H7 (cell line): ENCODE measurements at regions not wholly inside any gene's neighbourhood (a gene's known extent, or its start where the extent isn't known, plus 50 kb on each side); places are given as distances from the start of the nearest gene placed in this dataset.
"Not testable (repeated sequence)": the region's sequence is repeated elsewhere in the genome, so short reads cannot be mapped to it uniquely, and the experiment has no call there.

ENCODE experiments used
- DNase-seq: peaks from one replicate; pipeline ENCODE4 v3.0.0; 2012
- H3K27me3 ChIP-seq: 2 replicates; pipeline ENCODE4 v1.6.0; 2011; ENCODE audit warnings: mild to moderate bottlenecking, low read length; ENCODE audit not compliant: control insufficient read depth, insufficient read depth
- H3K36me3 ChIP-seq: replicated peaks from 2 replicates; pipeline ENCODE4 v1.5.1; 2011; ENCODE audit warnings: low read length; ENCODE audit not compliant: control insufficient read depth, insufficient read depth
- H3K4me3 ChIP-seq: 2 replicates; pipeline ENCODE4 v1.5.1; 2011; ENCODE audit warnings: low read depth, mild to moderate bottlenecking, control low read depth, low read length, moderate library complexity; ENCODE audit not compliant: insufficient read depth

- no peak for DNase-seq
- Histone ChIP-seq H3K36me3 (no peaks in the 10 kb centered on the region), H3K4me3 (no peak overlapping the region), H3K27me3 (no peaks in the 10 kb centered on the region)
These were observed 362.0 kb downstream of the RFC3 start for GRCh38 chr13:34179927-34180326.

DNA sequence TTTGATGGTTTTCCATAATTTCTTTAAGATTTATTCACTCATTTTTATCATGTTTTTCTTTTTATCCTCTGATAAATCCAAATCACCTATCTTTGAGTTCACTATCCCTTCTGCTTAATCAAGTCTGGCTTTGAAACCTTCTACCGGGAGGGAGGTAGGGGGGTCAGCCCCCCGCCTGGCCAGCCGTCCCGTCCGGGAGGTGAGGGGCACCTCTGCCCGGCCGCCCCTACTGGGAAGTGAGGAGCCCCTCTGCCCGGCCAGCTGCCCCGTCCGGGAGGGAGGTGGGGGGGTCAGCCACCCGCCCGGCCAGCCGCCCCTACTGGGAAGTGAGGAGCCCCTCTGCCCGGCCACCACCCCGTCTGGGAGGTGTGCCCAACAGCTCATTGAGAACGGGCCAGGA is 363.3 kb downstream of the RFC3 start:
- not testable (repeated sequence) for H3K4me3 ChIP-seq

GRCh38 chr13:34189946-34190345 is 372.0 kb downstream of the RFC3 start:
- no peak overlapping the region for H3K4me3 ChIP-seq
- DNase-seq: no peak
- no peaks in the 10 kb centered on the region for H3K36me3 ChIP-seq
- H3K27me3 ChIP-seq: no peaks in the 10 kb centered on the region

More for the DNA sequence above, 363.3 kb downstream of the RFC3 start:
- not testable (repeated sequence) for H3K27me3 ChIP-seq, H3K36me3 ChIP-seq, DNase-seq

DNA sequence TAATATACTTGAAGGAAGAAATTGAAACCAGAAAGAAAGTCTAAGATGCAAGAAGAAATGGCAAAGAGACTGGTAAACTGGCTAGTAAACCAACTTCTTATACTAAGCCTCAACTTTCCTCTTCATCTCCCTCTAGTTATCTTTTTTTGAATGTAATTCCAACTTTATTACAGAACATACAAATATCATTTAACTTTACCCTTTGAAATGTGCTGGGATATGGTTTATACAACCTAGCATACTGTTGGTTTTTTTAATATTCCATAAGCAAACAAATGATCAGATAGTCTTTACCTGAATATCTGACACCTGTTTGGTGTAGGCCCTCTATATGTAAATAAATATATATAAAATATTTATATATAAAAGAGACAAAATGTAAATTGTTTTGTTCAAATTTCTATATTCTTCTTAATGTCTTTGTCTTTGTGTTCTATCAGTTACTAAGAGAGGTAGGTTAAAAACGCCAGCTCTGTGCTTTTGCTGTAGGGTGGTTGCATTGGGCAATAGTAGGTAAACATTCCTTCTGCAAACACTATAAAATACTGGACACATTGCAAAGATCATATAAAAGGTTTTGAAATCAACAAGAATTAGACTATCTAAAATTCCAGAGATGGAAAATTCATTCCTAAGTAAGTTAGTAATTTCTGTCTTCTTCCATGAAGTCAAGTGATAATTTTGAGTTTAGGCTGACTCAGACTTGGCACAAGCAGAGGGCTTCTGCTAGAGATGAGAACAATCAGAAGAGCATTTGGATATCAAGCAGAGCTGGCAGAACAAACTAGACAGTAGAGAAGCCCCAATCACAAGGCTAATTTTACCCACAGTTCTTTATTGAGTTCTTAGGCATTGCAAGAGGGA is 383.3 kb downstream of the RFC3 start:
- no peak for DNase-seq
- Histone ChIP-seq H3K4me3 (no peak overlapping the region), H3K36me3 (no peaks in the 10 kb centered on the region), H3K27me3 (no peaks in the 10 kb centered on the region)

DNA sequence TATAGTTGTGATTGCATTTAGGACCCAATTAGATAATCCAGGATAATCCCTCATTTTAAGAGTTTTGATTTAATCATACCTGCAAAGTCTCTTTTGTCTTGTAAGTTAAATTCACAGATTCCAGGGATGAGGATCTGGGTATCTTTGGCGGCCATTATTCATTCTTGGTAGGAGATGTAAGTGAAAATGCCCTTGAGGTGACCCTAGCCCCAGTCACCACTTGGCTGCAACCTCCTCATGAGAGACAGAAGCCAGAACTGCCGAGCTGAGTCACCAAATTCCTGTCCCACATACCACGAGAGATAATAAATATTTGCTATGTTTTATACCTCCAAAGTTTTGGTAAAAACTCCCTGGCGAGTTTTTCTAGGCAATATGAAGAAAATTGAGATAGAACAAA is 389.4 kb downstream of the RFC3 start:
- no peaks in the 10 kb centered on the region for H3K36me3 ChIP-seq
- H3K27me3 ChIP-seq: no peaks in the 10 kb centered on the region
- no peak for DNase-seq
- no peak overlapping the region for H3K4me3 ChIP-seq

- DNase-seq: no peak
- no peak overlapping the region for H3K4me3 ChIP-seq
- H3K27me3 ChIP-seq: no peaks in the 10 kb centered on the region
- no peaks in the 10 kb centered on the region for H3K36me3 ChIP-seq
These were observed 389.9 kb downstream of the RFC3 start for GRCh38 chr13:34207872-34208271.

DNA sequence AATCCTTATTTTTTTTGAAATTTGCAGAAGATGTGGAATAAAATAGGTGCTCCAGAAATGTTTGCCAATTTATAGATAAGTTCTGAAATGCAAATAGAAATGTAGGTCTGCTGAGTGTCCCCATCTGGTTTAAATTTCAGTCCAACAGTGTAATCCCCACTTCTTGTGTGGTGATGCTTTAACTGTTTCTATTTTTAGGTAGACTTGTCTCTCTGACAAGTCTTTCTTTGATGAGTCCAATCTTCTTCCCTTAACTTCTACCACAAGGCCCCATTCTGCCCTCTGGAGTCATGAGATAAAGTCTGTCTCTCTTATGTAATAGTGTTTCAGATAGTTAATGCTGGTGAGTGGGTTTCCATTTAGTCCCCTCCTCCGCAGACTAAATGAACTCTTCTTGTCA is 390.4 kb downstream of the RFC3 start:
- no peaks in the 10 kb centered on the region for H3K27me3 ChIP-seq
- no peak for DNase-seq
- no peak overlapping the region for H3K4me3 ChIP-seq
- H3K36me3 ChIP-seq: no peaks in the 10 kb centered on the region

DNA sequence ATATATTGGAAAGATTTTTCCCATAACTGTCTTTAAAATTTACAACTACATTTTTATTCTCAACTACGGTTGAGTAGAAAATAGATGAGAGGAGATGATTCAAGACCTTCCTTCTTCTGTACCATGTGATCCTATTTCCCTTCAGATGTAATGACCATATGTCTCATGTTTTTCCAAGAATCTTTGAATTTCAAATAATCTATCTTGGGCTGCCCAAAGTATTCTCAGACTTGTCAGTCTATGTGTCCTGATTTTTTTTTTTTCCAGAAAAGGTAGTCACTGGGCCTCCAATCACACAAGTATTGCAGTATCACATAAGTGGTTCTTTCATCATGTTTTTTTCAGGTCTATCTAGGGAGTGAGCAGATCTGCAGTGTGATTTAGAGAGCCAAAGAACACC is 392.4 kb downstream of the RFC3 start:
- Histone ChIP-seq H3K27me3 (no peaks in the 10 kb centered on the region), H3K4me3 (no peak overlapping the region), H3K36me3 (no peaks in the 10 kb centered on the region)
- DNase-seq: no peak

DNA sequence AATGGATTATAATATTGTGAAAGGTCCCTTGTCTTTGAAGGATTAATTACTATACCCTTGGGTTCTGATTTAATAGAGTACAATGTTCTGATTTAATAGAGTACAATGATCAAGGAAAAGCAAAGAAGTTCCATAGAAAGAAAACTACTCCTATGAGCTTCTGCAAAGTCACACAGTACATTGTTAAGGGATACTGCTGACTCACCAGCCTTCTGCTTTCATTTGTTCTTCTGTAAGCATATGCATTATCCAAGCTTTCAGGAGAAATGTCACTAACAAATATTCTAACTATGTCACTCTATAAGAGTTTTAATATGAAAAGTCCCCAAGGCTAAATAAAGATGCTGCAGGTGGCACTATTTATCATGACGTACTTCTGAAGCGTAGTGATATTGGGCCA is 396.7 kb downstream of the RFC3 start:
- Histone ChIP-seq H3K27me3 (no peaks in the 10 kb centered on the region), H3K36me3 (no peaks in the 10 kb centered on the region), H3K4me3 (no peak overlapping the region)
- DNase-seq: no peak

GRCh38 chr13:34216256-34216655 is 398.3 kb downstream of the RFC3 start:
- Histone ChIP-seq H3K4me3 (no peak overlapping the region), H3K27me3 (no peaks in the 10 kb centered on the region), H3K36me3 (no peaks in the 10 kb centered on the region)
- no peak for DNase-seq

GRCh38 chr13:34217343-34218025 is 399.5 kb downstream of the RFC3 start:
- DNase-seq: no peak
- Histone ChIP-seq H3K4me3 (no peak overlapping the region), H3K27me3 (no peaks in the 10 kb centered on the region), H3K36me3 (no peaks in the 10 kb centered on the region)

DNA sequence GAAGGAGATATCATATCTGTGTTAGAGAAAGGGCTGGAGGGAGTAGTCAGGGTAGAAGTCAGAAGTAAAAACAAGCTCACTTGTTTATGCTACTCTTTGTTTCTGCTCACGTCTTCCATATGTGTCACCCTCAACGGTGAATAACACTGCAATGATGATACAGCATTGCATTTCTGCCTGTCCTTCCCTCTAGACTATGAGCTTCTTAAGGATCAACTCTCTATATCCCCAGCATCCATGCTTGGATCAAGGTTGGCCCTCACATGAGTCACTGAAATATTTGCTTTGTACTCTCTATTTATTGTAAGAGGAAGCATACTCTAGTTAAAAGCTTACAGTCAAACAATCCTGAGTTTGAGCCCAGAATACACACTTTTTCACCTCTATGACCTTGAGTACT is 406.0 kb downstream of the RFC3 start:
- H3K27me3 ChIP-seq: no peaks in the 10 kb centered on the region

DNA sequence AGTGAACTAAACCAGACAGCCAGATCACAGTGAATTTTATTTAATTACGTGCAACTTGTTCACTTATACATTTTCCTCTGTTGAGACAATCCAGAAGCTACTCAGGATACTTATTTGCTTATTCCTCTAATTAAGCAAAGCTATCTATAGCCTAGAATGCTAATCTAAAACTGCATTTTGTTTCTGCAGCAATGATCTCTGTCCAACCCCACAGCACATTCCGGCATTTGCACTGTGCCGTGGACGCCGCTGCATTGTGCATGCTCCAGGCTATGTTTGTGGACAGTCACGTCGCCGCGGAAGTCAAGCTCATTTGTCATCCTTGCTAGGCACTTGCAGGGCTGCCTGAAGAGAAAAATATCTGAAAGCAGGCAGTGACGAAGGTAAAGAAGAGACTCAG is 406.9 kb downstream of the RFC3 start:
- Histone ChIP-seq H3K36me3 (no peaks in the 10 kb centered on the region), H3K4me3 (no peak overlapping the region), H3K27me3 (no peaks in the 10 kb centered on the region)
- no peak for DNase-seq

More for the DNA sequence above, 406.0 kb downstream of the RFC3 start:
- no peak overlapping the region for H3K4me3 ChIP-seq
- no peaks in the 10 kb centered on the region for H3K36me3 ChIP-seq
- no peak for DNase-seq

GRCh38 chr13:34230271-34230670 is 412.3 kb downstream of the RFC3 start:
- Histone ChIP-seq H3K36me3 (no peaks in the 10 kb centered on the region), H3K4me3 (no peak overlapping the region), H3K27me3 (no peaks in the 10 kb centered on the region)
- DNase-seq: no peak

DNA sequence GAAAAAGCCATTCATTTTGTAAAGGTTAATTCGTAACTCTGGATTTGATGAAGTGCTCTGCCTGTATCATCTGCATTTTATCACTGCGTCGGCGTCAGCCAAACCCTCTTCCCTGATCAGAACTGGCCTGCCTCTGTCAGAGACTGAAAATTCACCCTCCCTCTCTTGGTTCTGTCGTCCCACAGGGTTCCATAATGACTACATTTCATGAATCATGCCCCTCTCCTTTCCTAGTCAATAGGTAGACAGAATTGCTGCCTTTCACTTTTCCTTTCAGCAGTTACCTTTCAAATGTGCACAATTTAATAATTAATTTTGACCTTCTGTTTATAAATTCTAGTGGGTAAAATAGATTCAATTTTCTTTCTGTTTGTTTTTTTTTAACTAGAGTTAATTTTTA is 423.4 kb downstream of the RFC3 start:
- Histone ChIP-seq H3K27me3 (no peaks in the 10 kb centered on the region), H3K4me3 (no peak overlapping the region), H3K36me3 (no peaks in the 10 kb centered on the region)
- DNase-seq: no peak
